Choroid plexus epithelial cell (primary cell): ENCODE measurements at regions not wholly inside any gene's neighbourhood (a gene's known extent, or its start where the extent isn't known, plus 50 kb on each side); places are given as distances from the start of the nearest gene placed in this dataset.

Experiments
- DNase-seq: peaks from one replicate; pipeline ENCODE4 v3.0.0-alpha.2; 2010; ENCODE audit warnings: low read depth
- H3K4me3 ChIP-seq: 2 replicates; pipeline ENCODE4 v1.5.1; 2011; ENCODE audit warnings: low read depth, mild to moderate bottlenecking, control low read depth, low read length, moderate library complexity
- CTCF ChIP-seq: conservative IDR thresholded peaks from 2 replicates; pipeline ENCODE4 v1.5.1; 2011; ENCODE audit warnings: low read depth, mild to moderate bottlenecking, control low read depth, inconsistent platforms, low read length, moderate library complexity

DNA sequence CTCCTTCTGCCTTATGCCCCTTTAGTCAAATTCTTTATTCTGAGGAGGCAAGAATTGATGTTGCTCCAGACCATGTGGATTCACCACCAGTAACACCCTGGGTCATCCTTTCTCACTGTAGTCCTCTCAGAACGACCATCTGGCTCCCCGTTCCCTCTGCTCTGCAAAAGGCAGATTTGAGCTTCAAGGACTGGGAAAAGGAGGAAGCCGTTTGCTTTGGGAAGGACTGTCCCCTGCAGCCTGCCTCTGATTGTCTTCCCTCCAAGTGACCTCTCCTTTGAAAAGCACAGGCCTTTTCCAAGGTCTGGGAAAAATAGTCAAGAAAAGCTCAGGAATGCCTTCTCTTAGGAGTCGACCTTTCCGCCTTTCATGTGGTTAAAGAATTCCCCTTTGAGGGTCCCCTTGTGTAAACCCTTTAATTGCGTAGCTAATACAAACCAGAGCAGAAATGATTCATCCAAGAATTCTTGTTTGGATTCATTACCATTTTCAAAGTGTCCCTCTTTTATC lies 130.1 kb upstream of the COPS8 start:
- H3K4me3 ChIP-seq: no peak overlapping the region
- DNase-seq: no peak
- TF ChIP-seq CTCF: no peak

GRCh38 chr2:236956031-236956618 lies 129.6 kb upstream of the COPS8 start:
- no peak for DNase-seq
- no peak overlapping the region for H3K4me3 ChIP-seq
- TF ChIP-seq CTCF: no peak

GRCh38 chr2:236956641-236957040 lies 129.0 kb upstream of the COPS8 start:
- TF ChIP-seq CTCF: no peak
- no peak for DNase-seq
- H3K4me3 ChIP-seq: no peak overlapping the region

- TF ChIP-seq CTCF: no peak
- no peak for DNase-seq
Measured at GRCh38 chr2:236959036-236959435, 126.7 kb upstream of the COPS8 start.

DNA sequence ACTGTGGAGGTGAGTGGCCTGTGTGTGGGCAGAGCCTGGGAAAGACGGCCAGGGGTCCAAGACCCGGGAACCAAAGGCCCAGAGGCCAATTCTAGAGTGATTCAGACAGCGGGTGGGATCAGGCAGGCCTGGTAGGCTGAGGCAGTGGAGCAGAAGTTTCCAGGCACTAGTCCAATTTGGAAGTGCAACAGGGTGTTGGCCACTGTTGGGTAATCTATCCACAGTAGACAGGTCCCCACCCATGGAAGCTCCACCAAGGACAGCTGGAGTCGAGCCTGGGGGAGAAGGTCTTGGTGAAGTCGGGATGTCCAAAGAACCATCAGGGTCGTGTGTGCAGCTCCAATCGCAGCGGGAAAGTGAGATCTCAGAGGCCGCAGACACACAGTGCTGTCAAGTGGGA lies 125.8 kb upstream of the COPS8 start:
- no peak for DNase-seq
- TF ChIP-seq CTCF: no peak
- H3K4me3 ChIP-seq: no peak overlapping the region

More at GRCh38 chr2:236959036-236959435, 126.7 kb upstream of the COPS8 start:
- no peak overlapping the region for H3K4me3 ChIP-seq

DNA sequence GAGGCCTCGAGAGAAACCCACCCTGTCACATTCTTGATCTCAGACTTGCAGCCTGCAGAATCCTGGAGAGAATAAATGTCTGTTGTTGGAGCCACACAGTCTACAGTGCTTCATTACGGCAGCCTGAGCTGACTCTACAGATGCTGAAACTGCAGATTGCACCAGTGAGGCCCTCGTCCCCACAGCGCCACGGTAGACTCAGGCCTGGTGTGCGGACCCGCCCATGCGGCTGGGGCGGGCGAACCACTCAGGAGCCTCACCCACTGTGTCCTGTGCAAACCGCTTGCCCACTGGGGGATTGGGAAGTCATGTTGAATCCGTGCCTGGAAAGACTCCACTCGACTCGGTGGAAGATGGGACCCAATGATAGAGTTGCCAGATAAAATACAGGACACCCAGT lies 125.2 kb upstream of the COPS8 start:
- TF ChIP-seq CTCF: no peak
- H3K4me3 ChIP-seq: no peak overlapping the region
- no peak for DNase-seq

DNA sequence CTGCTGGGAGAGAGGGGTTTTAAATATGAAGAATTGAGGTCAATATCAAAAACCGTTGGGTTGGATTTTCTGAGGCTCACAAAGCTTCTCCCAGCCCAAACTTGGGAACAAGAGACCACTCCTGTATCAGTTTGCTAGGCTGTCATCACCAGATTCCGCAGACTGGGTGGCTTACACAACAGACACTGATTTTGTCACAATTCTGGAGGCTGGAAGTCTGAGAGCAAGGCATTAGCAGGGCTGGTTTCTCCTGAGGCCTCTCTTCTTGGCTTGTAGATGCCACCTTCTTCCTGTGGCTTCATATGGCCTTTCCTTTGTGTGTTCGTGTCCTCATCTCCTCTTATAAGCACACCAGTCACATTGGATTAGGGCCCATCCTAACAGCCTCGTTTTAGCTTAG lies 122.9 kb upstream of the COPS8 start:
- TF ChIP-seq CTCF: no peak
- no peak for DNase-seq
- no peak overlapping the region for H3K4me3 ChIP-seq
